IPS-18c (cell line): ENCODE measurements at regions not wholly inside any gene's neighbourhood (a gene's known extent, or its start where the extent isn't known, plus 50 kb on each side); places are given as distances from the start of the nearest gene placed in this dataset.

Experiments used
- H3K4me3 ChIP-seq: 2 replicates; pipeline ENCODE4 v1.7.0; 2013; ENCODE audit warnings: low read depth, mild to moderate bottlenecking, low read length, moderate library complexity; ENCODE audit not compliant: insufficient read depth
- H3K9me3 ChIP-seq: one replicate; pipeline ENCODE4 v1.6.1; 2013; ENCODE audit warnings: mild to moderate bottlenecking, low read length, moderate library complexity; ENCODE audit not compliant: control insufficient read depth, insufficient read depth

- peaks cover 3% of the 10 kb centered on the region for H3K9me3 ChIP-seq
- H3K4me3 ChIP-seq = 0 out of 2 replicates have a peak overlapping the region, but pooled peaks have one; percentile 0
These were observed 153.5 kb upstream of the MAX start for GRCh38 chr14:65255583-65256461.

GRCh38 chr14:65256714-65257113, 154.4 kb upstream of the MAX start:
- Histone ChIP-seq H3K4me3 (no peak overlapping the region), H3K9me3 (peaks cover 3% of the 10 kb centered on the region)

GRCh38 chr14:65257425-65257824, 155.1 kb upstream of the FUT8 start:
- Histone ChIP-seq H3K4me3 (no peak overlapping the region), H3K9me3 (peaks cover 3% of the 10 kb centered on the region)

- H3K4me3 ChIP-seq = no peak overlapping the region
- H3K9me3 ChIP-seq = peaks cover 3% of the 10 kb centered on the region
These were observed 154.1 kb upstream of the FUT8 start for GRCh38 chr14:65258391-65258790.

GRCh38 chr14:65259000-65259399, 153.5 kb upstream of the FUT8 start:
- Histone ChIP-seq H3K9me3 (peaks cover 3% of the 10 kb centered on the region), H3K4me3 (no peak overlapping the region)

DNA sequence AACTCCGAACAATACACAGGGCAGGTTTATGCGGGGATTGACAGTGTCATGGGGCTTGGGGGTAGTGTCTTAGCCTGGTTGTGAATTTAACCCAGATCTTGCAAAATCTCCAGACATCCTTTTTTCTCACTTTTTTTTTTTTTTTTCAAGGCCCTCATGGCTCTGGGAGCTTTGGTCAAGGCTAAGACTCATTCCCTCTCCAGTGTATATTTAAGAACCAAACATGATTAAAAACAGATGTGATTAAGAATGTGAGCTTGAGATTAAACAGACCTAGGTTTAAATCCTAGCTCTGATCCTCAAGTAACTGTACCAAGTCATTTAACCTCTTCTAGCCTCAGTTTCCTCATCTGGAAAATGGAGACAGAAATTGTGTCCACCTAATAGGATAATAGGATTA, 151.7 kb upstream of the FUT8 start:
- no peak overlapping the region for H3K4me3 ChIP-seq
- H3K9me3 ChIP-seq = peaks cover 3% of the 10 kb centered on the region

GRCh38 chr14:65261425-65261920, 151.1 kb upstream of the FUT8 start:
- H3K9me3 ChIP-seq = peaks cover 3% of the 10 kb centered on the region
- no peak overlapping the region for H3K4me3 ChIP-seq

GRCh38 chr14:65261946-65262345, 150.6 kb upstream of the FUT8 start:
- Histone ChIP-seq H3K9me3 (peaks cover 3% of the 10 kb centered on the region), H3K4me3 (no peak overlapping the region)

DNA sequence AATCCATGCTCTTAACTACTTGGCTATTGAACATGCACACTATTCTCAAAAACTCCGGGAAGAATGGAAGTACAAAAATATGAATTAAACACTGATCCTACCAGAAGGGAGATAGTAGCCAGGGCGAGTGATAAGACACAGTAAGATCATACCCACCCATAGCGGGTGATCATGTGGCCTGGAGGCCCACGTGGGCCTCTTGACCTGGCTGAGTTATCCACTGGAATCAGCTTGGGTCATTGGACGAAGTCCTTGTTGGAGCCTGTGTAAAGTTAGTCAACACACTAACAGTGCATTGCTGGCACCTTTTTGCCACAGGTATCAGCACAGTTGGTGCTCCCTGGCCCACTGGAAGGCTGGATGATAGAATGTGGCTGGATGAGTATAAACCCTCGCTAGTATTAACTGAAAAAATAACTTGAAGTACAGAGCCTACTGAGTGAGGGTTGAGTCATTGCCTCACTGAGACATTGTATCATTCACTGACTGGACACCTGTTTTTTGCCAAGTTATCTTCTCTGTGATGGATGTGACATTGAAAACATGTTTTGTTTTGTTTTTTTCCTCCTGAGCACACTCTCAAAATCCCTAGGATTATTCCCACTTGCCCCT, 149.2 kb upstream of the FUT8 start:
- Histone ChIP-seq H3K9me3 (peaks cover 3% of the 10 kb centered on the region), H3K4me3 (no peak overlapping the region)

GRCh38 chr14:65267856-65268255, 144.7 kb upstream of the FUT8 start:
- no peak overlapping the region for H3K4me3 ChIP-seq
- no peaks in the 10 kb centered on the region for H3K9me3 ChIP-seq

DNA sequence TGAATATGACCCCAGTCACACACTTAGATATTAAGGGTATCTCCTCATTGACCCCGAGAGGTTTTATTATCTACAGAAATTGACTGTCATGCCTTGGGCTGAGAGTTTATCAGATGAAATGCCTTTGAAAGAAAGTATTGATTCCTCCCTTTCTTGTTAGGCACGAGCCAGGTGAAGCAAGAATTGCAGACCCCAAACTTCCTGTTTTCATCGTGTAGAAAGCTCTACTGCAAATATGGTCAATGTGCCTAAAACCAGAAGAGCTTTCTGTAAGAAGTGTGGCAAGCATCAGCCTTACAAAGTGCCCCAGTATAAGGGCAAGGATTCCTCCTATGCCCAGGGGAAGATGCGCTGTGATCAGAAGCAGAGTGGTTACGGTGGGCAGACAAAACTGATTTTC, 143.9 kb upstream of the FUT8 start:
- Histone ChIP-seq H3K9me3 (no peaks in the 10 kb centered on the region), H3K4me3 (no peak overlapping the region)

- H3K9me3 ChIP-seq = no peaks in the 10 kb centered on the region
- no peak overlapping the region for H3K4me3 ChIP-seq
These were observed 142.8 kb upstream of the FUT8 start for GRCh38 chr14:65269732-65270131.

DNA sequence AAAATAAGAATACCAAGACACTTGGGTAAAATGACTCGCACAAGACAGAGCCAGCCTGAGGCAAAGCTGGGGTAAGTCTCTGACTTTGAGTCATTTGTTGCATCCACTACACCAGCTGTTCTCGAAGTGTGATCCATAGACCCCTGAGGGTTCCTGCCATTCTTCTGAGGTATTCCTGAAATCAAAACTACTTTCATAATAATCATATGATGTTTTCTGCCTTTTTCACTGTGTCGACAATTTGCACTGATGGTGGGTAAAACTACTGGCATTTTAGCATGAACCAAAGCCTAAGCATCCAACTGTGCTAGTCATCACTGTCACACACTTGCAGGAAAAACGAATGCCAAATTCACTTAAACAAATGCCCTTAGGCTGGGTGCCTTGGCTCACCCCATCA, 135.5 kb upstream of the FUT8 start:
- H3K4me3 ChIP-seq = no peak overlapping the region
- no peaks in the 10 kb centered on the region for H3K9me3 ChIP-seq

DNA sequence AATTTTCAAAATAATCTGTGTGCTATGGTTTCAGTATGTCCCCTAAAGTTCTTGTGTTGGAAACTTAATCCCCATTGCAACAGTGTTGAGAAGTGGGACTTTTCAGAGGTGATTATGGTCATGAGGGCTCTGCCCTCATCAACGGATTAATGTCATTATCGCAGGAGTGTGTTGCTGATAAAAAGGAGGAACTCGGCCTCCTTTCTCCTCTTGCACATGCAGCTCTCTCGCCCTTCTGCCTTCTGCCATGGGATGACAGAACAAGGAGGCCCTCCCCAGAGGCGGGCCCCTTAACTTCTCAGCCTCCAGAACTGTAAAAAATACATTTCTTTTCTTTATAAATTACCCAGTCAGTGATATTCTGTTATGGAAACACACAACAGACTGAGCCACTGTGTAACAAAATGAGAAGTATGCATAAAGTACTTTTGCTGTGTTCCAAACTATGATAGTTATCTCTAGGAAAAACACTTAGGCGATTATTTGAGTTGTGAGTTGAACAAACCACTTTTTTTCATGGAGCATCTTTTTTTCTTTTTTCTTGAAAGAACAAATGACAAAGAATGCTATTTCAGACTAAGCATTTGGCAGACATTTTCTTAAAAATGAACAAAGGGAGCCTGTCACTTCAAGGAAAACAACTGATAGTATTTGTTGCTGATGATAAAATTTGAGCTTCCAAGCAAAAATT, 134.8 kb upstream of the FUT8 start:
- no peaks in the 10 kb centered on the region for H3K9me3 ChIP-seq
- no peak overlapping the region for H3K4me3 ChIP-seq

DNA sequence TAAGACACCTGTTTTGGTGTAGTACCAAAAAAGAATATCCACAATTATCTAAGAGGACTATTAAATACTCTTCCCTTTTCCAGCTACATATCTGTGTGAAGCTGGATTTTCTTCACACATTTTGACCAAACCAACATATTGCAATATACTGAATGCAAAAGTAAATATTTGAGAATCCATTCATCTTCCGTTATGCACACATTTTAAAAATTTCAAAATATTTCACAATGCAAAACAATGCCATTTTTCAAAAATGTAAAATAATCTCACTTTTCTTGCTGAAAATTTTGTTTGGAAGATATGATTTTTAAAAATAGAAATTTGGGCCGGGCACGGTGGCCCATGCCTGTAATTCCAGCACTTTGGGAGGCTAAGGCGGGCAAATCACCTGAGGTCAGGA, 133.9 kb upstream of the FUT8 start:
- Histone ChIP-seq H3K9me3 (no peaks in the 10 kb centered on the region), H3K4me3 (no peak overlapping the region)

- H3K4me3 ChIP-seq = no peak overlapping the region
These were observed 133.0 kb upstream of the FUT8 start for GRCh38 chr14:65279510-65279909.

DNA sequence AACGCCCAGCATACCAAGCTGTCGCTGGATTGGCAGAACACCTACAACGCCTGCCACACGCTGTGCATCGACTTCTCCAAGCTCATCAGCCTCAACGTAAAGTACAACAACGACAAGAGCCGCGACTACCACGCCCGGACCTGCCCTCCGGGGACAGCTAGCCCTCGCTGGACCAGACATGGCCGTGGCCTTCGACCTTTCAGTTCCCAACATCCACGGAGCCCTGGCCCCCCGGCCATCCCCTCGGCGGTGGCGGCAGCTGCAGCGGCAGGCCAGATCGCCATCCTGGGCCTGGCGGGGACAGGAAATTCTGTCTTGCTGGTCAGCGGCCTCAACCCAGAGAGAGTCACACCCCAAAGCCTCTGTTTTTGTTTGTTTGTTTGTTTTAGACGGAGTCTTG, 132.6 kb upstream of the FUT8 start:
- Histone ChIP-seq H3K9me3 (no peaks in the 10 kb centered on the region), H3K4me3 (no peak overlapping the region)

More at GRCh38 chr14:65279510-65279909, 133.0 kb upstream of the FUT8 start:
- no peaks in the 10 kb centered on the region for H3K9me3 ChIP-seq

DNA sequence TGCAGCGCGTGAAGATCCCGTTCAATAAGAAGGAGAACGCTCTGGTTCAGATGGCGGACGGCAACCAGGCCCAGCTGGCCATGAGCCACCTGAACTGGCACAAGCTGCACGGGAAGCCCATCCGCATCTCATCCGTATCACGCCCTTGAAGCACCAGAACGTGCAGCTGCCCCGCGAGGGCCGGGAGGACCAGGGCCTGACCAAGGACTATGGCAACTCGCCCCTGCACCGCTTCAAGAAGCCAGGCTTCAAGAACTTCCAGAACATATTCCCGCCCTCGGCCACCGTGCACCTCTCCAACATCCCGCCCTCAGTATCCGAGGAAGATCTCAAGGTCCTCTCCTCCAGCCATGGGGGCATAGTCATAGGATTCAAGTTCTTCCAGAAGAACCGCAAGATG, 131.9 kb upstream of the FUT8 start:
- Histone ChIP-seq H3K4me3 (no peak overlapping the region), H3K9me3 (no peaks in the 10 kb centered on the region)
